Gastrocnemius medialis (tissue), 4 donors: ENCODE measurements at regions not wholly inside any gene's neighbourhood (a gene's known extent, or its start where the extent isn't known, plus 50 kb on each side); places are given as distances from the start of the nearest gene placed in this dataset.

Source experiments
- ATAC-seq, 2 donors: fragments of 150-250 bp; one replicate each; pipeline ENCODE4 v1.9.1; 2016
- DNase-seq, 2 donors: peaks; one replicate each; pipeline ENCODE4 v3.0.0-alpha.2; 2019
- H3K27ac ChIP-seq, 4 donors: fragments of 200-600 bp; sonication (generic); 1 replicate in 1 of 4; 2 replicates in 3 of 4; pipeline ENCODE4 v1.5.1; 2016 to 2018; ENCODE audit warnings: mild to moderate bottlenecking in 2 of 4, moderate library complexity in 1 of 4
- H3K27me3 ChIP-seq, 3 donors: fragments of 200-600 bp; sonication (generic) in 2 of 3; 1 replicate in 1 of 3; 2 replicates in 2 of 3; pipeline versions ENCODE4 v1.5.1 to v1.6.0; 2016 to 2019; ENCODE audit warnings: mild to moderate bottlenecking in 1 of 3, moderate library complexity in 1 of 3
- H3K36me3 ChIP-seq, 2 donors: fragments of 200-600 bp; sonication (generic) in 1 of 2; one replicate each; pipeline ENCODE4 v1.5.1; 2017 to 2018
- H3K4me1 ChIP-seq, 2 donors: fragments of 200-600 bp; sonication (generic) in 1 of 2; one replicate each; pipeline ENCODE4 v1.5.1; 2016 to 2017; ENCODE audit warnings: mild to moderate bottlenecking in 2 of 2
- H3K4me3 ChIP-seq, 4 donors: fragments of 200-600 bp; sonication (generic) in 3 of 4; 1 replicate in 1 of 4; 2 replicates in 3 of 4; pipeline ENCODE4 v1.5.1; 2016 to 2019; ENCODE audit warnings: mild to moderate bottlenecking in 2 of 4
- H3K9me3 ChIP-seq, 3 donors: fragments of 200-600 bp; sonication (generic) in 2 of 3; 1 replicate in 1 of 3; 2 replicates in 2 of 3; pipeline ENCODE4 v1.5.1; 2016 to 2019
- POLR2A ChIP-seq, 2 donors: fragments of 450-650 bp; IDR thresholded peaks; one replicate each; pipeline ENCODE4 v1.6.1; 2017; ENCODE audit warnings: antibody characterized with exemption in 2 of 2, mild to moderate bottlenecking in 2 of 2, moderate library complexity in 2 of 2
- in situ Hi-C, 4 donors: fragments of 200-750 bp; cut with MboI; loops; one replicate each; pipeline versions ENCODE4 v1.15.0 to v1.8.0; 2017; ENCODE audit warnings: low sequenced_read_pairs in 4 of 4
- intact Hi-C: fragments of 100-400 bp; cut with DNase I; formaldehyde crosslinking; loops from one replicate; pipeline ENCODE4 v1.15.1; 2023; ENCODE audit warnings: low total_unique reads
- TF ChIP-seq, protein P1 (sequence below), 5 experiments: fragments of 450-650 bp in 3 of 5; fragments of 200-600 bp in 2 of 5; sonication (generic) in 2 of 5; IDR thresholded peaks in 4 of 5; conservative IDR thresholded peaks in 1 of 5; 1 replicate in 4 of 5; 2 replicates in 1 of 5; pipeline ENCODE4 v1.5.1; 2016 to 2019; ENCODE audit warnings: antibody characterized with exemption in 5 of 5, mild to moderate bottlenecking in 3 of 5, moderate library complexity in 3 of 5

DNA sequence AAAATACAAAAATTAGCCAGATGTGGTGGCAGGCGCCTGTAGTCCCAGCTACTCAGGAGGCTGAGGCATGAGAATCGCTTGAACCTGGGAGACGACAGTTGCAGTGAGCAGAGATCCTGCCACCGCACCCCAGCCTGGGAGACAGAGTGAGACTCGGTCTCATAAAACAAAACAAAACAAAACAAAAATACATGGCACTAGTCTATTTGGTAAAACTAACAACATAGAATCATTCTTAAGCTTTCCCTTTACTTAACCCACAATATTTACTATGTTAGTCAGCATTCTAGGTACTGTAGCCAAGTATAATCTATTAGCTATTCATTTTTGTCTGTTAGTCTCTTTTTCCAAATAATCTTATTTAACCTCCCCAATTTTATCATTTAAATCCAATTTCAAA lies 1482.8 kb downstream of the SLITRK5 start:
- in situ Hi-C loops (no loop called here), intact Hi-C loops (no loop called here)
- Histone ChIP-seq H3K9me3 (no peaks in the 10 kb centered on the region), H3K27me3 (no peaks in the 10 kb centered on the region), H3K4me1 (no peaks in the 10 kb centered on the region), H3K36me3 (no peaks in the 10 kb centered on the region), H3K27ac (no peak overlapping the region), H3K4me3 (no peak overlapping the region)
- no peak for TF ChIP-seq POLR2A (IDR thresholded peaks at IDR 0.05)
- TF ChIP-seq, protein P1, sequence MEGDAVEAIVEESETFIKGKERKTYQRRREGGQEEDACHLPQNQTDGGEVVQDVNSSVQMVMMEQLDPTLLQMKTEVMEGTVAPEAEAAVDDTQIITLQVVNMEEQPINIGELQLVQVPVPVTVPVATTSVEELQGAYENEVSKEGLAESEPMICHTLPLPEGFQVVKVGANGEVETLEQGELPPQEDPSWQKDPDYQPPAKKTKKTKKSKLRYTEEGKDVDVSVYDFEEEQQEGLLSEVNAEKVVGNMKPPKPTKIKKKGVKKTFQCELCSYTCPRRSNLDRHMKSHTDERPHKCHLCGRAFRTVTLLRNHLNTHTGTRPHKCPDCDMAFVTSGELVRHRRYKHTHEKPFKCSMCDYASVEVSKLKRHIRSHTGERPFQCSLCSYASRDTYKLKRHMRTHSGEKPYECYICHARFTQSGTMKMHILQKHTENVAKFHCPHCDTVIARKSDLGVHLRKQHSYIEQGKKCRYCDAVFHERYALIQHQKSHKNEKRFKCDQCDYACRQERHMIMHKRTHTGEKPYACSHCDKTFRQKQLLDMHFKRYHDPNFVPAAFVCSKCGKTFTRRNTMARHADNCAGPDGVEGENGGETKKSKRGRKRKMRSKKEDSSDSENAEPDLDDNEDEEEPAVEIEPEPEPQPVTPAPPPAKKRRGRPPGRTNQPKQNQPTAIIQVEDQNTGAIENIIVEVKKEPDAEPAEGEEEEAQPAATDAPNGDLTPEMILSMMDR (IDR thresholded peaks at IDR 0.05 in 4 of 5, conservative IDR thresholded peaks at IDR 0.05 in 1 of 5): no peak
- DNase-seq: no peak
- no peak for ATAC-seq

DNA sequence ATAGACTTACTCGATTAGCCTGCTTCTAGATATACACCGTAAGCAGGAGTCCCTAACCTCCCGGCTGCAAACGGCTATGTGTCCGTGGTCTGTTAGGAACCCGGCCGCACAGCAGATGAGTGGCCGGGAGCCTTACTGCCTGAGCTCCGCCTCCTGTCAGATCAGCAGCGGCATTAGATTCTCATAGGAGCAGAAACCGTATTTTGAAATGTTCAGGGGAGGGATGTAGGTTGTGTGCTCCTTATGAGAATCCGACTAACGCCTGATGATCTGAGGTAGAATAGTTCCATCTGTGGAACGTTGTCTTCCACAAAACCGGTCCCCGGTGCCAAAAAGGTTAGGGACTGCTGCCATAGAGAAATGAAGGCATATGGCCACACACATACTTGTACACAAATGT lies 1491.9 kb downstream of the SLITRK5 start:
- ATAC-seq (no peak), DNase-seq (no peak)
- TF ChIP-seq POLR2A (IDR thresholded peaks at IDR 0.05): no peak
- TF ChIP-seq, protein P1 (IDR thresholded peaks at IDR 0.05 in 4 of 5, conservative IDR thresholded peaks at IDR 0.05 in 1 of 5): no peak
- no peaks in the 10 kb centered on the region for H3K27me3 ChIP-seq
- no peak overlapping the region for H3K27ac ChIP-seq
- intact Hi-C loops: no loop called here
- no peaks in the 10 kb centered on the region for H3K9me3 ChIP-seq
- no peaks in the 10 kb centered on the region for H3K4me1 ChIP-seq
- H3K4me3 ChIP-seq: no peak overlapping the region
- H3K36me3 ChIP-seq: no peaks in the 10 kb centered on the region
- in situ Hi-C loops: no loop called here

DNA sequence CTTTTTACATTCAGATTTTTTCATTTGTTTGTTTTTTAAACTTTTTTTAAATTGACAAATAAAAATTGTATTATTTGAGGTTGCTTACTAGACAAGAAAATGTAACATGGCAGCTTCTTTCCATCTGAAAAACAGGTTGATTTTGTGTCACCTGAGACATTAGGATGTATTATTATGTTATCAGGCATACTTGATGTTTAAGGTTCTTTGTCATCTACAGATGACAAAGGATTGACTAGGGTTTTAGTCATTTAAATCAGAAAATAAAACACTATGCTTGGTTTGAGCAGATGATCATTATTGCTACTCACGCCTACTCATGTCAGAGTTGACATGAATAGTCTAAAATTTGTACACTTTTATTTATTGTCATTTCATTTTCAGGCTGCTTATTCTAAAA lies 1494.5 kb downstream of the SLITRK5 start:
- H3K4me1 ChIP-seq: no peaks in the 10 kb centered on the region
- no peaks in the 10 kb centered on the region for H3K9me3 ChIP-seq
- ATAC-seq (no peak), DNase-seq (no peak)
- TF ChIP-seq POLR2A (IDR thresholded peaks at IDR 0.05): no peak
- TF ChIP-seq, protein P1 (IDR thresholded peaks at IDR 0.05 in 4 of 5, conservative IDR thresholded peaks at IDR 0.05 in 1 of 5): no peak
- intact Hi-C loops: no loop called here
- H3K4me3 ChIP-seq: no peak overlapping the region
- H3K27me3 ChIP-seq: no peaks in the 10 kb centered on the region
- no peak overlapping the region for H3K27ac ChIP-seq
- H3K36me3 ChIP-seq: no peaks in the 10 kb centered on the region
- in situ Hi-C loops: no loop called here

DNA sequence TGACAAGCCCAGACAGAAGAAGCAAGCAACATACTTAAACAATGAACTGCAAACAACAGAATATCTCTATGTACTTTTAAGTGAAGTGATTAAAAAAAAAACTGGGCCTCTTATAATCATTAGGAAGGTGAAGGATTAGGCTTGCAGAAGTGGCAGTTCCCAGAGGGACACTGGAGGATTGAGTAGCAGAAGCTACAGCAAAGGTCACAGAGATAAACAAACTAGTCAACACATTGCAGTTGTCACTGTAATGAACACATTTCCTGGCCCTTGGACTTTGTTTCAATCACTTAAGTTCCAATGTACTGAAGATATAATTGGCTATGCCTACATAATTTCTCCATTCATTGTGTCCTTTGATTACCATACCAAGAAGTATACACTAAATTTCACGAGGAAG lies 1498.8 kb downstream of the SLITRK5 start:
- DNase-seq (no peak), ATAC-seq (no peak)
- no peak overlapping the region for H3K27ac ChIP-seq
- no peaks in the 10 kb centered on the region for H3K4me1 ChIP-seq
- in situ Hi-C loops: no loop called here
- H3K4me3 ChIP-seq: no peak overlapping the region
- H3K9me3 ChIP-seq: no peaks in the 10 kb centered on the region
- H3K36me3 ChIP-seq: no peaks in the 10 kb centered on the region
- no peaks in the 10 kb centered on the region for H3K27me3 ChIP-seq
- TF ChIP-seq, protein P1 (IDR thresholded peaks at IDR 0.05 in 4 of 5, conservative IDR thresholded peaks at IDR 0.05 in 1 of 5): no peak
- TF ChIP-seq POLR2A (IDR thresholded peaks at IDR 0.05): no peak
- intact Hi-C loops: no loop called here

DNA sequence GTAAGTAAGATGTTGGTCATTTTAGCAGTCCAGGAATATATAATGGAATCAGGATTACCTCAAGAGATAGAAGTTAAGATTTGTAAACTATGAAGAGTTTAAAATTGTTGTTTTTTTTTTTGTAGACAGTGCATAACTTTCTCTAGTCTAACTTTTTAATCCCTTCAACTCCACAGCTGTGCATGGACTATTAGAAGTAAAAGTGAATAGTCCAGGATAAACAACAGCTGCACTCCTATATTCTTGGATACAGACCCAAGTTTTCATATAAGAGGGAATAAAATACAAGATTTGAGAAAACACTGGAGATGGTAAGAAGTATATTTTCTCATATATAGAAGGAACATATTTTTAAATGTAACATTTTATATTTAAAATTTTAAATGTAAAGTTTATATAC lies 1509.9 kb downstream of the SLITRK5 start:
- no peak for DNase-seq
- in situ Hi-C loops: no loop called here
- H3K27me3 ChIP-seq: no peaks in the 10 kb centered on the region
- H3K4me1 ChIP-seq: no peaks in the 10 kb centered on the region
- H3K27ac ChIP-seq: no peak overlapping the region
- H3K4me3 ChIP-seq: no peak overlapping the region
- H3K9me3 ChIP-seq: no peaks in the 10 kb centered on the region
- H3K36me3 ChIP-seq: no peaks in the 10 kb centered on the region
- no peak for ATAC-seq
- TF ChIP-seq, protein P1 (IDR thresholded peaks at IDR 0.05 in 4 of 5, conservative IDR thresholded peaks at IDR 0.05 in 1 of 5): no peak
- TF ChIP-seq POLR2A (IDR thresholded peaks at IDR 0.05): no peak
- intact Hi-C loops: no loop called here
